ENCODE measurements at regions not wholly inside any gene's neighbourhood (a gene's known extent, or its start where the extent isn't known, plus 50 kb on each side); places are given as distances from the start of the nearest gene placed in this dataset.

DNA sequence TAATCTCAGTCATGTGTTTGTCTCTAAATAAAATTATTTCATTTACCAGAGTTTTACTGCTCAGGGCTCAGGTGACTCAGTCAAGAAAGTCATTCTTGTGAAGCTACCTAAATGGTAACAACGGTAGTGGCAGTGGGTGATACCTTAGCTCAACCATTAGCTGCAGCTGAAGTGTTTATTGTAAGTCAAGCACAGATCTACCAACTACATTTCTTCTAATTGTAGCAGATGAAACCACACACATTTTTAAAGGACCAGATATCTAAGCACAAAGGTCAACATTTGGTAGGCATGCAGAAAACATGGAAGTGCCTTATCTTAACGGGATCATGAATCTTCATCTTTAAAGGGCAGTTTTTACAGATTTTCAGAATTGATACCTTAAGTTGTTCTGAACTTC is 79.1 kb downstream of the FAT4 start:
- FAIRE-seq (no peak), DNase-seq (ENCODE audit: low read depth) (no peak)
- H3K36me3 ChIP-seq (ENCODE audit: insufficient read depth, low read length) = no peaks in the 10 kb centered on the region
- Mint-ChIP-seq H3K4me3 (ENCODE audit: unreplicated experiment) (no peak overlapping the region), H3K36me3 (ENCODE audit: low read depth, unreplicated experiment) (no peaks in the 10 kb centered on the region), H3K4me1 (ENCODE audit: low read depth, unreplicated experiment) (peaks cover 17% of the 10 kb centered on the region), H3K9me3 (ENCODE audit: unreplicated experiment) (no peaks in the 10 kb centered on the region), H3K27ac (ENCODE audit: unreplicated experiment) (no peak overlapping the region), H3K27me3 (ENCODE audit: low read depth, unreplicated experiment) (no peaks in the 10 kb centered on the region)
- no peaks in the 10 kb centered on the region for H3K27me3 ChIP-seq (ENCODE audit: insufficient read depth, low read length)
- H3K4me3 ChIP-seq (ENCODE audit: insufficient read depth, low read depth, low read length) = no peak overlapping the region
- no peak overlapping the region for H3K9ac ChIP-seq (ENCODE audit: low read length)
- H2AFZ ChIP-seq (ENCODE audit: low read depth, low read length) = no peak overlapping the region
- no peaks in the 10 kb centered on the region for H3K79me2 ChIP-seq (ENCODE audit: insufficient read depth, low read length)
- no peaks in the 10 kb centered on the region for H3K9me3 ChIP-seq (ENCODE audit: insufficient read depth, low read depth, low read length)
- no peaks in the 10 kb centered on the region for H4K20me1 ChIP-seq (ENCODE audit: insufficient read depth, low read length)
- H3K4me2 ChIP-seq (ENCODE audit: low read length) = no peak overlapping the region
- no peak overlapping the region for H3K27ac ChIP-seq (ENCODE audit: low read depth, low read length)
- peaks cover 14% of the 10 kb centered on the region for H3K4me1 ChIP-seq (ENCODE audit: insufficient read depth, low read length)
- TF ChIP-seq CTCF (IDR thresholded peaks at IDR 0.05; ENCODE audit: insufficient read depth, low read depth, low read length) (no peak), EZH2 (IDR thresholded peaks at IDR 0.05; ENCODE audit: insufficient read depth, low read length) (no peak)

DNA sequence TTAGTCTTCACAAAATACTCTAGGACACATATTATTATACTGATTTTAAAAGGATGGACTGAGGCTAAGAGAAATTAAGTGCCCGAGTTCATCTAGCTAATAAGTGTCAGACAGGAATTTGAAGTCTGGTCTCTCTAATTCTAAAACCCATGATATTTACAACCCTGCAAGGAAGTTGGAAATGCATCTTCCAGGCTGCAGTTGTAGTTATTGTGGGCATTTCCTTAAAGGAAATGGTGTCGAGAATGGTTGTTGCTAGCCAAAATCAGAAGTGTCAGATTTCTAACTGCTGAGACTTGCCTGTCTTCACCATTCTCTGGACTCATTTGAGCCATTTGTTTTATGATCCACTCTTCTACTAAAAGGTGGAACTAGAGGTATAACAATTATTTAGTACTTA is 82.5 kb downstream of the FAT4 start:
- H2AFZ ChIP-seq (ENCODE audit: low read depth, low read length) = no peak overlapping the region
- H3K27ac ChIP-seq (ENCODE audit: low read depth, low read length) = no peak overlapping the region
- FAIRE-seq = no peak
- no peak for TF ChIP-seq EZH2 (IDR thresholded peaks at IDR 0.05; ENCODE audit: insufficient read depth, low read length)
- no peak for TF ChIP-seq CTCF (IDR thresholded peaks at IDR 0.05; ENCODE audit: insufficient read depth, low read depth, low read length)
- H3K27me3 ChIP-seq (ENCODE audit: insufficient read depth, low read length) = no peaks in the 10 kb centered on the region
- H3K4me3 ChIP-seq (ENCODE audit: insufficient read depth, low read depth, low read length) = no peak overlapping the region
- no peaks in the 10 kb centered on the region for H4K20me1 ChIP-seq (ENCODE audit: insufficient read depth, low read length)
- no peaks in the 10 kb centered on the region for H3K4me1 Mint-ChIP-seq (ENCODE audit: low read depth, unreplicated experiment)
- H3K9me3 ChIP-seq (ENCODE audit: insufficient read depth, low read depth, low read length) = no peaks in the 10 kb centered on the region
- no peak overlapping the region for H3K27ac Mint-ChIP-seq (ENCODE audit: unreplicated experiment)
- H3K36me3 Mint-ChIP-seq (ENCODE audit: low read depth, unreplicated experiment) = no peaks in the 10 kb centered on the region
- H3K9ac ChIP-seq (ENCODE audit: low read length) = no peak overlapping the region
- H3K9me3 Mint-ChIP-seq (ENCODE audit: unreplicated experiment) = no peaks in the 10 kb centered on the region
- H3K4me3 Mint-ChIP-seq (ENCODE audit: unreplicated experiment) = no peak overlapping the region
- no peak overlapping the region for H3K4me2 ChIP-seq (ENCODE audit: low read length)
- no peaks in the 10 kb centered on the region for H3K79me2 ChIP-seq (ENCODE audit: insufficient read depth, low read length)
- no peak for DNase-seq (ENCODE audit: low read depth)
- H3K36me3 ChIP-seq (ENCODE audit: insufficient read depth, low read length) = no peaks in the 10 kb centered on the region
- no peaks in the 10 kb centered on the region for H3K4me1 ChIP-seq (ENCODE audit: insufficient read depth, low read length)
- no peaks in the 10 kb centered on the region for H3K27me3 Mint-ChIP-seq (ENCODE audit: low read depth, unreplicated experiment)

DNA sequence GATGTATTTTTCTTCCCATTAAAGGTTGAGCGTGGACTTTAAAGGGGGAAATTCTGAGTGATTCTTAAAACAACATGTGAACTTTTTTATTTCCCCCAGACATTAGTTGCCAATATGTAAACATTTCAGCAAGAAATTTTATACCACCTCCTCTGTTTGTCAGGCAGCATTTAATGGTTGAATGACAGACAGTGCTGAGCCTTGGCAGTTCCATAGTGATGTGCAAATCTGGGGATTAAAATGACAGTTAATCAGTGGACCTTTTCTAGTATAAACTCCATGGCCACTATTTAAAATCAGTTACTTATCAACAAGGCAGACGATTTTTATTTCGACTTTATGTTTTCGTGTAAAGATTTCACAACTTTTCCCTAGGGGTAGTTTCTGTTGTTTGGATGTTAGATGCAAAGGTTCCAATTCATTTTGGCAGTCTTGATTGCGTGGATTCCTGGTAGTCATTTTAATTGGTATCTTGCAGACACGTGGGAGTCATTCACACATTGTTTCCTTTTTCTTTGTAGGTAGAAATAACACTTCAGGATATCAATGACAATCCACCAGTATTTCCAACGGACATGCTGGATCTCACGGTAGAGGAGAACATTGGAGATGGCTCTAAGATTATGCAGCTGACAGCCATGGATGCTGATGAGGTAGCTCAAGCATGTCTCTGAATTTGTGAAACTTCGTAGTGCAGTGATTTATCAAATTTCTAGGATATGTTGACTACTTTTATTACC is 83.7 kb downstream of the FAT4 start:
- Histone ChIP-seq H3K79me2 (ENCODE audit: insufficient read depth, low read length) (no peaks in the 10 kb centered on the region), H3K36me3 (ENCODE audit: insufficient read depth, low read length) (no peaks in the 10 kb centered on the region), H3K4me3 (ENCODE audit: insufficient read depth, low read depth, low read length) (no peak overlapping the region), H2AFZ (ENCODE audit: low read depth, low read length) (no peak overlapping the region), H3K4me1 (ENCODE audit: insufficient read depth, low read length) (no peaks in the 10 kb centered on the region), H3K4me2 (ENCODE audit: low read length) (no peak overlapping the region), H3K9me3 (ENCODE audit: insufficient read depth, low read depth, low read length) (no peaks in the 10 kb centered on the region), H3K27me3 (ENCODE audit: insufficient read depth, low read length) (no peaks in the 10 kb centered on the region), H4K20me1 (ENCODE audit: insufficient read depth, low read length) (no peaks in the 10 kb centered on the region), H3K9ac (ENCODE audit: low read length) (no peak overlapping the region), H3K27ac (ENCODE audit: low read depth, low read length) (no peak overlapping the region)
- FAIRE-seq (no peak), DNase-seq (ENCODE audit: low read depth) (no peak)
- H3K9me3 Mint-ChIP-seq (ENCODE audit: unreplicated experiment) = no peaks in the 10 kb centered on the region
- H3K36me3 Mint-ChIP-seq (ENCODE audit: low read depth, unreplicated experiment) = no peaks in the 10 kb centered on the region
- no peak overlapping the region for H3K27ac Mint-ChIP-seq (ENCODE audit: unreplicated experiment)
- no peaks in the 10 kb centered on the region for H3K27me3 Mint-ChIP-seq (ENCODE audit: low read depth, unreplicated experiment)
- TF ChIP-seq CTCF (IDR thresholded peaks at IDR 0.05; ENCODE audit: insufficient read depth, low read depth, low read length) (no peak), EZH2 (IDR thresholded peaks at IDR 0.05; ENCODE audit: insufficient read depth, low read length) (no peak)
- H3K4me3 Mint-ChIP-seq (ENCODE audit: unreplicated experiment) = no peak overlapping the region
- H3K4me1 Mint-ChIP-seq (ENCODE audit: low read depth, unreplicated experiment) = no peaks in the 10 kb centered on the region
